Heart right ventricle (tissue), 16 donors: ENCODE measurements at regions not wholly inside any gene's neighbourhood (a gene's known extent, or its start where the extent isn't known, plus 50 kb on each side); places are given as distances from the start of the nearest gene placed in this dataset.

Source experiments
- ATAC-seq, 8 donors: fragments of 200-7000 bp; cut with Tn5 transposase; one replicate each; pipeline ENCODE4 v1.9.1; 2020; ENCODE audit warnings: mild to moderate bottlenecking in 8 of 8, moderate library complexity in 8 of 8, moderate number of reproducible peaks in 1 of 8
- DNase-seq, 2 donors: peaks; one replicate each; pipeline ENCODE4 v3.0.0-alpha.2; 2020
- H3K27ac ChIP-seq, 10 donors: fragments of 200-600 bp; sonication (generic) in 2 of 10; one replicate each; pipeline versions ENCODE4 v1.5.0 to v1.8.0; 2020 to 2022; ENCODE audit warnings: mild to moderate bottlenecking in 3 of 10
- H3K27me3 ChIP-seq, 7 donors: fragments of 200-600 bp; one replicate each; pipeline ENCODE4 v1.8.0; 2021 to 2022; ENCODE audit warnings: mild to moderate bottlenecking in 2 of 7
- H3K36me3 ChIP-seq, 9 donors: fragments of 200-600 bp; sonication (generic) in 1 of 9; one replicate each; pipeline versions ENCODE4 v1.5.0 to v1.8.0; 2020 to 2022; ENCODE audit warnings: mild to moderate bottlenecking in 2 of 9
- H3K4me1 ChIP-seq, 9 donors: fragments of 200-600 bp; sonication (generic) in 1 of 9; one replicate each; pipeline versions ENCODE4 v1.5.0 to v1.8.0; 2020 to 2022; ENCODE audit warnings: mild to moderate bottlenecking in 4 of 9
- H3K4me3 ChIP-seq, 10 donors: fragments of 200-600 bp; sonication (generic) in 2 of 10; one replicate each; pipeline versions ENCODE4 v1.5.0 to v1.8.0; 2020 to 2022; ENCODE audit warnings: mild to moderate bottlenecking in 7 of 10, moderate library complexity in 2 of 10
- H3K9me3 ChIP-seq, 11 donors: fragments of 200-600 bp in 10 of 11; sonication (generic) in 2 of 11; one replicate each; pipeline versions ENCODE4 v1.5.0 to v1.8.0; 2013 to 2022; ENCODE audit warnings: mild to moderate bottlenecking in 2 of 11, control low read depth in 1 of 11, moderate library complexity in 1 of 11
- WGBS, 2 donors: extraction: QIAGEN DNeasy Blood & Tissue Kit; methylation state at CpG; one replicate each; pipeline ENCODE4 v1.1.7; 2013; ENCODE audit warnings: inconsistent platforms in 1 of 2; 5-methylcytosine and 5-hydroxymethylcytosine counted together
- intact Hi-C, 10 donors: fragments of 100-400 bp; cut with DNase I; formaldehyde crosslinking; loops; one replicate each; pipeline versions ENCODE4 v1.11.1 to v1.14.2; 2022
- TF ChIP-seq, protein P1 (sequence below), 9 donors: fragments of 200-600 bp; sonication (generic) in 2 of 9; IDR thresholded peaks; one replicate each; pipeline versions ENCODE4 v1.5.0 to v1.8.0; 2021 to 2022; ENCODE audit warnings: antibody characterized with exemption in 9 of 9, mild to moderate bottlenecking in 5 of 9, moderate library complexity in 1 of 9
- donor health status: Arrhythmogenic right ventricular cardiomyopathy.
- donor health status: ischemic (EF 13 %, LVEDD 7.1; RV severe dilation, severe dysfunction).
- donor health status: healthy with polysubstance abuse.
- donor health status: DM: no; HTN: yes; CAD: no.
- donor health status: DM: no; HTN: no; CAD: no.
- donor health status: ischemic (EF 25% LVEDD 6.9; RV normal size, moderate dysfunction).
- donor health status: ischemic (EF 25% LVEDD 5.7; RV mildly dilated, moderate dysfunction).
- donor health status: healthy.
- donor health status: DM: yes; HTN: yes; CAD: no.
- donor health status: Ischemic cardiomyopathy.
- donor health status: ischemic (EF 35%, LVEDD 5.7; RV mildly dilated, moderate dysfunction).
- donor health status: nonischemic (EF 11% LVEDD 7.7; RV severe dilation, severe dysfunction).
- donor health status: DM: yes; HTN: yes; CAD: no.
- donor health status: PGD.
- donor health status: ischemic (EF 29% LVEDD 5.4; RV normal size, mild dysfunction).
- donor health status: nonischemic (EF 23%, LVEDD 6.1; RV moderate dilation, normal function).

GRCh38 chr15:95953032-95953431, 377.5 kb upstream of the NR2F2 start:
- TF ChIP-seq, protein P1, sequence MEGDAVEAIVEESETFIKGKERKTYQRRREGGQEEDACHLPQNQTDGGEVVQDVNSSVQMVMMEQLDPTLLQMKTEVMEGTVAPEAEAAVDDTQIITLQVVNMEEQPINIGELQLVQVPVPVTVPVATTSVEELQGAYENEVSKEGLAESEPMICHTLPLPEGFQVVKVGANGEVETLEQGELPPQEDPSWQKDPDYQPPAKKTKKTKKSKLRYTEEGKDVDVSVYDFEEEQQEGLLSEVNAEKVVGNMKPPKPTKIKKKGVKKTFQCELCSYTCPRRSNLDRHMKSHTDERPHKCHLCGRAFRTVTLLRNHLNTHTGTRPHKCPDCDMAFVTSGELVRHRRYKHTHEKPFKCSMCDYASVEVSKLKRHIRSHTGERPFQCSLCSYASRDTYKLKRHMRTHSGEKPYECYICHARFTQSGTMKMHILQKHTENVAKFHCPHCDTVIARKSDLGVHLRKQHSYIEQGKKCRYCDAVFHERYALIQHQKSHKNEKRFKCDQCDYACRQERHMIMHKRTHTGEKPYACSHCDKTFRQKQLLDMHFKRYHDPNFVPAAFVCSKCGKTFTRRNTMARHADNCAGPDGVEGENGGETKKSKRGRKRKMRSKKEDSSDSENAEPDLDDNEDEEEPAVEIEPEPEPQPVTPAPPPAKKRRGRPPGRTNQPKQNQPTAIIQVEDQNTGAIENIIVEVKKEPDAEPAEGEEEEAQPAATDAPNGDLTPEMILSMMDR (IDR thresholded peaks at IDR 0.05) = no peak
- Histone ChIP-seq H3K4me1 (no peaks in the 10 kb centered on the region), H3K4me3 (no peak overlapping the region), H3K36me3 (no peaks in the 10 kb centered on the region), H3K27ac (no peak overlapping the region), H3K27me3 (no peaks in the 10 kb centered on the region), H3K9me3 (peaks cover 0 to 18% (median 9%) of the 10 kb centered on the region in 11 donors)
- ATAC-seq = no peak
- WGBS, 2 donors = 74% methylated on average over 4 of the region's 4 CpGs
- no peak for DNase-seq
- intact Hi-C loops = no loop called here

GRCh38 chr15:95957861-95958260, 372.6 kb upstream of the NR2F2 start:
- Histone ChIP-seq H3K9me3 (peaks cover 0 to 40% (median 9%) of the 10 kb centered on the region in 11 donors), H3K27ac (no peak overlapping the region), H3K4me1 (no peaks in the 10 kb centered on the region), H3K27me3 (no peaks in the 10 kb centered on the region), H3K36me3 (no peaks in the 10 kb centered on the region), H3K4me3 (peak overlapping the region in 1 of 10 donors; percentile 4)
- TF ChIP-seq, protein P1 (IDR thresholded peaks at IDR 0.05) = no peak
- ATAC-seq (no peak), DNase-seq (no peak)
- intact Hi-C loops = no loop called here
- WGBS, 2 donors = 52 to 63% methylated on average over 7 of the region's 7 CpGs

DNA sequence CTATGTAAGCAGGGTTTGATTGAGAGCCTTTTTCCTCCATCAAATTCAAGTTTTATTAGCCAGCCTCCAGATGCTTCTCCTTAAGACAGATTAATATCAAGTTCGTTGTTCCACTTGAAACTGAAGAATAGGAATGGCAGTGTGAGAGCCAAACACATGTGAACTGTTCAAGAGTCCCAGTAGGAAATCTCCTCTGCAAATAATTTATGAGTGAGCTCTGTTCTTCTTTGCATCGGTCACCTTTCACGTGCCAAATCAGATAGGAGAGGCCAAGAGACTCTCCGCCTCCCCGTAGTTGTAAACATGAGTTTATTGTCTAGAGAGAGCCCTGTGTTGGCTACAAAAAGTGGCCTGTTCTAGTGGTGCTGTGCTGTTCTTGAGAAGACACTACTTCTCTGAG, 372.1 kb upstream of the NR2F2 start:
- 65 to 68% methylated on average over 5 of the region's 5 CpGs for WGBS, 2 donors
- intact Hi-C loops = no loop called here
- Histone ChIP-seq H3K4me3 (no peak overlapping the region), H3K27ac (no peak overlapping the region), H3K9me3 (peaks cover 0 to 45% (median 9%) of the 10 kb centered on the region in 11 donors), H3K27me3 (no peaks in the 10 kb centered on the region), H3K4me1 (no peaks in the 10 kb centered on the region), H3K36me3 (no peaks in the 10 kb centered on the region)
- TF ChIP-seq, protein P1 (IDR thresholded peaks at IDR 0.05) = no peak
- no peak for DNase-seq
- ATAC-seq = peak in 1 of 8 donors; percentile 16

DNA sequence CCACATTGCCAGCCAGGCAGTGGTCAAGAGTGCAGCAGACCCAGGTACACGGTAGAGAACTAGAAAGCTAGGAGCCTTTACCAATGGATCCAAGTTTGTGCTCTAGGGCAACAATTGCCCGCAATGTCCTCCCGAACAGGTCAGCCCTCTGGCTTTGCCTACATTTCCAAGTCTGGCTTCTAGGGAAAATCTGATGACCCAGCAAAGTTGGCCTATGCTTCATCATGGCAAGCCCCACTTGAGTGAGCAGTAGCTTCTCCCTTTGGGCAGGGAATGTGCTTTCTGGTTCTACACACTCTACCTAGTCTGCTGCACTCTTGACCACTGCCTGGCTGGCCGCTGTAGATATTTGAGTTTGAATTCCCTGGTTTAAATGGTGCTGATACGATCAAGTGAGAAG, 361.6 kb upstream of the NR2F2 start:
- Histone ChIP-seq H3K4me1 (peaks cover 0 to 6% (median 0%) of the 10 kb centered on the region in 9 donors), H3K4me3 (no peak overlapping the region), H3K9me3 (peaks cover 0 to 15% (median 0%) of the 10 kb centered on the region in 11 donors), H3K27ac (no peak overlapping the region), H3K36me3 (no peaks in the 10 kb centered on the region), H3K27me3 (no peaks in the 10 kb centered on the region)
- DNase-seq (no peak), ATAC-seq (no peak)
- WGBS, 2 donors = 97% methylated on average over 5 of the region's 5 CpGs
- intact Hi-C loops = no loop called here
- TF ChIP-seq, protein P1 (IDR thresholded peaks at IDR 0.05) = no peak
